ENCODE measurements at regions not wholly inside any gene's neighbourhood (a gene's known extent, or its start where the extent isn't known, plus 50 kb on each side); places are given as distances from the start of the nearest gene placed in this dataset.

GRCh38 chr3:88231632-88232031 is 81.9 kb downstream of the C3orf38 start (continued):
- TF ChIP-seq HDAC2 (IDR thresholded peaks at IDR 0.05; ENCODE audit: borderline replicate concordance in 1 of 2, low read depth in 2 of 2, low read length in 2 of 2) (no peak), CHD7 (IDR thresholded peaks at IDR 0.05; ENCODE audit: insufficient replicate concordance, low read length) (no peak), TAF1 (IDR thresholded peaks at IDR 0.05; ENCODE audit: low read depth, low read length) (no peak), SIX5 (IDR thresholded peaks at IDR 0.05; ENCODE audit: low read depth, low read length) (no peak), CREB1 (IDR thresholded peaks at IDR 0.05) (no peak), SIRT6 (IDR thresholded peaks at IDR 0.05; ENCODE audit: low read length) (no peak)

Measured in H1 (cell line).